Glutamatergic neuron (in vitro differentiated cells): ENCODE measurements at regions not wholly inside any gene's neighbourhood (a gene's known extent, or its start where the extent isn't known, plus 50 kb on each side); places are given as distances from the start of the nearest gene placed in this dataset.
"Not testable (repeated sequence)": the region's sequence is repeated elsewhere in the genome, so short reads cannot be mapped to it uniquely, and the experiment has no call there.

ENCODE experiments used
- DNase-seq: peaks from one replicate; pipeline ENCODE4 v3.0.0; 2022
- H3K27ac Mint-ChIP-seq: one replicate; pipeline ENCODE4 v1.8.0; 2020; ENCODE audit warnings: mild to moderate bottlenecking, mixed read lengths, inconsistent platforms; ENCODE audit not compliant: unreplicated experiment
- H3K27me3 Mint-ChIP-seq: one replicate; pipeline ENCODE4 v1.8.0; 2020; ENCODE audit warnings: mild to moderate bottlenecking, moderate library complexity, mixed read lengths, inconsistent platforms; ENCODE audit not compliant: unreplicated experiment
- H3K36me3 Mint-ChIP-seq: one replicate; pipeline ENCODE4 v1.8.0; 2020; ENCODE audit warnings: mild to moderate bottlenecking, mixed read lengths, inconsistent platforms; ENCODE audit not compliant: unreplicated experiment
- H3K4me1 Mint-ChIP-seq: one replicate; pipeline ENCODE4 v1.8.0; 2020; ENCODE audit warnings: mild to moderate bottlenecking, low read depth, mixed read lengths, inconsistent platforms; ENCODE audit not compliant: unreplicated experiment
- H3K4me3 Mint-ChIP-seq: one replicate; pipeline ENCODE4 v1.8.0; 2020; ENCODE audit warnings: mild to moderate bottlenecking, mixed read lengths, inconsistent platforms; ENCODE audit not compliant: unreplicated experiment
- H3K9me3 Mint-ChIP-seq: one replicate; pipeline ENCODE4 v1.8.0; 2020; ENCODE audit warnings: mild to moderate bottlenecking, moderate library complexity, mixed read lengths, inconsistent platforms; ENCODE audit not compliant: unreplicated experiment
- CTCF ChIP-seq: fragments of 200-600 bp; sonication (generic); IDR thresholded peaks from one replicate; pipeline ENCODE4 v1.5.0; 2021; ENCODE audit not compliant: partially characterized antibody, unreplicated experiment

GRCh38 chr5:120139039-120139438 is 325.1 kb upstream of the PRR16 start:
- no peak for TF ChIP-seq CTCF
- Mint-ChIP-seq H3K9me3 (peaks cover 1% of the 10 kb centered on the region), H3K27ac (no peak overlapping the region), H3K4me1 (no peaks in the 10 kb centered on the region), H3K27me3 (no peaks in the 10 kb centered on the region), H3K4me3 (no peak overlapping the region), H3K36me3 (peaks cover 1% of the 10 kb centered on the region)
- no peak for DNase-seq

GRCh38 chr5:120140501-120140900 is 323.6 kb upstream of the PRR16 start:
- no peak overlapping the region for H3K4me3 Mint-ChIP-seq
- peaks cover 9% of the 10 kb centered on the region for H3K36me3 Mint-ChIP-seq
- no peak for TF ChIP-seq CTCF
- no peak for DNase-seq
- H3K9me3 Mint-ChIP-seq, result peaks cover 1% of the 10 kb centered on the region
- no peak overlapping the region for H3K27ac Mint-ChIP-seq
- H3K27me3 Mint-ChIP-seq, result no peaks in the 10 kb centered on the region
- no peaks in the 10 kb centered on the region for H3K4me1 Mint-ChIP-seq

GRCh38 chr5:120141076-120141475 is 323.0 kb upstream of the PRR16 start:
- TF ChIP-seq CTCF, result no peak
- DNase-seq, result no peak
- no peaks in the 10 kb centered on the region for H3K4me1 Mint-ChIP-seq
- H3K4me3 Mint-ChIP-seq, result no peak overlapping the region
- no peaks in the 10 kb centered on the region for H3K9me3 Mint-ChIP-seq
- no peaks in the 10 kb centered on the region for H3K27me3 Mint-ChIP-seq
- no peak overlapping the region for H3K27ac Mint-ChIP-seq
- H3K36me3 Mint-ChIP-seq, result peaks cover 15% of the 10 kb centered on the region

- no peaks in the 10 kb centered on the region for H3K4me1 Mint-ChIP-seq
- no peak for DNase-seq
- no peak for TF ChIP-seq CTCF
- H3K9me3 Mint-ChIP-seq, result no peaks in the 10 kb centered on the region
- peaks cover 2% of the 10 kb centered on the region for H3K27me3 Mint-ChIP-seq
- H3K4me3 Mint-ChIP-seq, result no peak overlapping the region
- no peak overlapping the region for H3K27ac Mint-ChIP-seq
- peaks cover 17% of the 10 kb centered on the region for H3K36me3 Mint-ChIP-seq
Measured at GRCh38 chr5:120146787-120147186, 317.3 kb upstream of the PRR16 start.

GRCh38 chr5:120147911-120148310 is 316.2 kb upstream of the PRR16 start:
- H3K4me1 Mint-ChIP-seq, DNase-seq, H3K4me3 Mint-ChIP-seq, H3K27ac Mint-ChIP-seq, H3K9me3 Mint-ChIP-seq, H3K27me3 Mint-ChIP-seq: not testable (repeated sequence)
- peaks cover 17% of the 10 kb centered on the region for H3K36me3 Mint-ChIP-seq

GRCh38 chr5:120150770-120151169 is 313.3 kb upstream of the PRR16 start:
- H3K36me3 Mint-ChIP-seq, result peaks cover 5% of the 10 kb centered on the region
- TF ChIP-seq CTCF, result no peak
- H3K4me3 Mint-ChIP-seq, result no peak overlapping the region
- H3K9me3 Mint-ChIP-seq, result no peaks in the 10 kb centered on the region
- DNase-seq, result no peak
- no peaks in the 10 kb centered on the region for H3K4me1 Mint-ChIP-seq
- peaks cover 2% of the 10 kb centered on the region for H3K27me3 Mint-ChIP-seq
- H3K27ac Mint-ChIP-seq, result no peak overlapping the region
